ENCODE measurements at regions not wholly inside any gene's neighbourhood (a gene's known extent, or its start where the extent isn't known, plus 50 kb on each side); places are given as distances from the start of the nearest gene placed in this dataset.
"Not testable (repeated sequence)": the region's sequence is repeated elsewhere in the genome, so short reads cannot be mapped to it uniquely, and the experiment has no call there.

DNA sequence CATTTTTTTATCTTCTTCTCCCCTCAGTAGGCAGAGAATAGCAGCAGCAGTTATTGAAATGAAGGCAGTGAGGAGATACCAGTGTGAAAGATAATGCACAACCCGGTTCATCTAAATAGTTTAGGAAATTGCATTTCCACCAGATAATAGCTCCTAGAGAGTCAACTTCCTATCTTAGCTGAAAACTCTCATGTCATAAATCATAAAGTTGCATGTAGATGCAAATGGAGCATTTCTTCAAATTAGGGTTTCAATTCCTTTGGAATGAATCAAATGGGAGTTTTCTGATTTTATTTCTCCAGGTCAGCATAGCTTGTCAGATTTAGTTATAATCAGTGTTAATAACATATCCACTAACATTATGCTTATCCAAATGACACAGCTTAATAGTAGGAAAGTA is 335.3 kb downstream of the CNTNAP4 start:
- no peak for DNase-seq

DNA sequence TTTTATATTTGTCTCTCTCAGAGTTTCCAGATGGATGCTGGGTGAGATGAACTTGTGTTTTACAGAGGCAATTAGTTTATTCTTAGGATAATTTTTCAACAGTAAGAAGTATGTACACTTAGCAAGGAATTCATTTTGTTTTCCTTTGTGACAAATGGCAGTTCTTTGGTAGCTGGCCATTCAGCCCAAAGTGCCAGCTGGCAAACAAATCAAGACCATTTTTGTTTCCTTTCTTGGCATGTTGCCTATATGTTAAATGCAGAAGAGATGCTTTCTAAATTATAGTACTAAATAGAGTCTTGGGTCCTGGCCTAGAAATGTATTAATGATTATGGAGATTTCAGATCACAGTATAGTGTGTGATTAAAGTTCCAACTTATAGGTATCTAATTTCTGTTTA is 337.1 kb downstream of the CNTNAP4 start:
- no peak for DNase-seq

DNA sequence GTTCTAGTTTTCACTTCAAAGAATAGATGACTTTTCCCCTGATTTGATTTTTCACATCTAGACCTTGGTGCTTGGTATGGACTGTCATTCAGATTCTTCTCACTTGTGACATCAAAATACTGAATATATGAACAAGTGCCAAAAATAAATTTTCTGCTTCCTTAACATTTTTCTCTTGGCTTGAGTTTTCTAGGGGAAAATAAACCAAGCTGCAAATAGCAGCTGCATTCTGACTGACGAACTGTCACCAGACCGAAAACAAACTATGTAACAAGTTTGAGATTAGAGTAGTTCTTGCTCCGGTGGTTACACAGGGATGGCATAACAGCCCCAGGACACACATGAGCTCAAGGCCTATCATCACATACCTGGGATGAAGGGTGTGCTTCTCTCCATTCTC is 345.7 kb downstream of the CNTNAP4 start:
- no peak for DNase-seq

DNA sequence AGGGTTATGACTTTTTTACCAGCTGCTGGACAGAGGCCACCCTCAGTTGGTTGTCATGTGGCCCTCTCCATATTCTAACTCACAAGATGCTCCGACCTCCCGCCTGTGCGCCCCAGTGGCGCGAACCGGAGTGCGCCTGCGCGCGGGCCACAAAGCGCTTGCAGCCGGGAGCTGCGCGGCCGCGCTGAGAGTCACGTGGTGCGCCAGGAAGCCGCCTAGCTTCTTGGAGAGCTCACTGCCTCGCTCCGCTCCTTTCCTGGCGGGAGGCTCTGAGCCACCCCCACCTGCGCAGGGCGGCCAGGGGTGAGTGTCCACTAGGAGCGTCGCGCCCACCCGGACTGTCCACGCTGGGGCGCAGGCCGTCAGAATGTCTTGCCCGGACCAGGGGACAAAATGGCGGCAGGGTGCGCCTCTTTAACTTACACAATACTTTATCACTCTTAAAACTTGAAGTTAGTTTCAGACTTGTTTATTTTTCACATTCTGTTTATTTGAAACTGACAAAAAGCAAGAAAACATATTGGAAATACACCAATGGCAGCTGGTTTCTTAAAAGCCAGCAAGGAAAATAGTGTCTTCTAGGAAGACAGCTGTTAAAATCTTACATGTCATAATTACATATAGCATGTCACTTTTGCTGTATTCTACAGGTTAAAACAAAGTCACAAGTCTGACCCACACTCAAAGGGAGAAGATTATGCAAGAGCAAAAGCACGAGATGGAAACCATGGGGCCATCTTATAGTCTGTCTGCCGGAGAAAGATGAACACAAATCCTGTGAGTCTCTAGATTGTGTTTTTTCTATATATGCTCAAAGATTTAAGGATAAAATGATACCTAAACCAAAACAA is 357.9 kb downstream of the CNTNAP4 start:
- peak; percentile 8 for DNase-seq

DNA sequence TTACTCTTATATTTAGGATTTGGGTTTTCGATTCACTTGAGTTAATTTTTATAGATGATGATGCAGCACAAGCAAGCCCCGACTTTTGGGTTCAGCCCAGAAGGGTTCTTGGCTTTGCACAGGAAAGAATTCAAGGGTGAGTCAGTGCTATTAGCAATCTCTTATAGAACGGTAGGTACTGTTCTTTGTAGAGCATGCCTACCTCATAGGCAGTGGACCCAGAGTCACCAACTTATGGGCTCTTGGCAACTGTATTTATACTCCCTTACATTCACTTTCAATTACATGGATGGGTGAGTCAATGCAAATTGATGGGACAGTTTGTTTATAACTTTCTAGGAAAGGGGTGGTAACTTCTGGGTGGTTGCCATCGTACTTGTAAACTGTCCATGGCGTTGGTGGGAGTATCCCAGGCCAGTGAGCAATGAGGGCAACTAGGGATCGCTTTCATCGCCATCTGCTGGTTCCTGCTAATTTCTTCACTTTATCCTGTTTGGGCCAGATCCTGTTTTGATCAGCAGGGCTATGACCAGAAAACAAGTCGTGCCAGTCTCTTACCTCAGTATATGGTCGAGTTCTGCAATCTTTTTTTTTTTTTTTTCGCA is 362.6 kb downstream of the CNTNAP4 start:
- no peak for DNase-seq

DNA sequence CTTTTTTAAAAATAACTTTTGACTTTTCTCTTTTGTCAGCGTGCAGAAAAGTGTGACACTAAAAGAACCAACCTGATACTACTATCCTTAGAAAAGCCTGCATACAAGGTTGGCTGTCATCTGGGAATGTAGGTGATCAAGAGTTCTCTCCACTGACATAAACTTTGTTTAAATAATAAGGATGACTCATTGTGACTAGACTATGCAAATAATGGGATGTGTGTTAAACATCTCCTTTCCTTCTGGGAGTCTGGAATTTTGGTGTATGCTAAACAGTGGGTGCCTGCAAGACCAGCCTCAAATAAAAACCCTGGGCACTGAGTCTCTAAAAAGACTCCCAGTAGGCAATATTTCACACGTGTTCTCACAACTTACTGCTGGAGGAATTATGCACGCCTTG is 373.4 kb downstream of the CNTNAP4 start:
- DNase-seq, result no peak

DNA sequence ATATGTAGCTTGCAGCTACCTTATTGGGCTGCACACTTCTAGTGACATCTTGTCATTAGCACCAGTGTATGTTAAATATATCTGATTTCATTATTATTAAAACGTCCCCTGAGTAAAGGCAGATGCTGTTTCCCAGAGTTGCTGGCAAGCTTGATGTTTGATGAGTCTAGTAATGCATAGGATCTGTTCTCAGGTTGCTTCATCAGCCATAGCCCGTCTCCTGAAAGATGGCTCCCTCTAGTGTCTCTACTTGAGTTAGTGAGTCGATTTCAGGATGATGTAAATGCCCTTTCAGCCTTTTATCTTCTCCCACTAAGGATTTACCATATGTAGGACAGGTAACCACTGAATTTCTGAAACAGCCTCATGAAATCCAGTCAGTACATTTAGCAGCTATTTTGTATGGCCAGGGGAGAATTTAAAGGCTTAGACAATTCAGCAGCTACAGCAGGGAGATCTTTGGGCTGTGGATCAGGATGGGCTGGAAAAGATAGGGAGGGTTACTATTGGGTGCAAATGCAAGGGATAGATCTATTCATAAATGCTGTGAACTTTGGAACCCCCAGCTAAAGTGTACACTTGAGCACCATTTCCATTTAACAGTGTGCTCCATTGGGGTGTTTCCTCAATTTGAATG is 376.3 kb downstream of the CNTNAP4 start:
- DNase-seq, result no peak

DNA sequence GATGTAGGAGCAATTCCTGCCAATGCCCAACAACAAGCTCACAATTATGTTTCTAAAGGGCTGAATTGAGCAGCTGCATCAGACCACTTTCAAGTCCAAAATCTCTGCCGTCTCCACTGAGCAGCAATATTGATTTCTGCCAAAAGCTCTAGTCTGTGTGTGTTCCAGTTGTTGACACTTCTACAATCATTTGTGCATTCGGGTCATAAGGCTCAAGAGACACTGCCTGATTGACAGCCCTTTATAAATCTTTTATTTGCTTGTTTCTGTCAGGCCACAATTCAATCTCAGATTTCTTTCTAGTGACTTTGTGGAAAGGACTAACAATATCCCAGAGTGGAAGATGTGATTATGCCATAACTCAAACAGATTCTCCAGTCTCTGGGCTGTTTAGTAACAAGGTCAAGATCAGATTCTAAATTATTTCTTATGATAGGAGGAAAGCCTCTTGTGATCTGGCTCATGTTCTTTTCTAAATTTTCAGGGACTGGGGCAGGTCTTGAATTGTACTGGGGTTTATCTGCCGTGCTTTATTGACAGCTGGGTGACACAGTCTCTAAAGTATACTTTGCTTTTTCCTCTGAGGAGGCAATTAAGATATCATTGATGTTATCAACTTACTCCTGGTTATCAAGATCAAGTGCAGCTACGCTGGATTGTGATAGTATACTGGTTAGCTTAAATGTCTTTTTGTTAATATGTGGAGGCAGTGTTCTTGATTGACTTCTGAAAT is 377.1 kb downstream of the CNTNAP4 start:
- DNase-seq, result no peak

DNA sequence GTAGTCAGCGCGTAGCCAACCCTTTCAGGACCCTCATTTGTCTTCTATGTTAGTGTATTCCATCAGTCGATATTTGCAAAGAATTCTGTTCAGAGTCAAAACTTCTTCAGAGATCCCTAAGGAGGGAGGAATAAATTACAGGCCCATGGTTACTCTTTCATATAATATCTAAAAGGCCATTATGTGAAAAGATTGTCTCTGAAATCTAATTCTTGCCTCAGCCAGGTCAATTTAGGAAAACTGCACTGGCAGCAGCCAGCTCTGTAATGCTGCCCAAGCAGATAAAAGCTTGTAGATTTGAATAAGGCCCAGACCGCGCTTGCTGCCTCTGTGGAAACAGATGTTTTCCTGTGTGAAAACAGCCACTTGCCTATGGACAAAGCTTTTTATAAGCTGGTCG is 379.8 kb downstream of the CNTNAP4 start:
- no peak for DNase-seq

DNA sequence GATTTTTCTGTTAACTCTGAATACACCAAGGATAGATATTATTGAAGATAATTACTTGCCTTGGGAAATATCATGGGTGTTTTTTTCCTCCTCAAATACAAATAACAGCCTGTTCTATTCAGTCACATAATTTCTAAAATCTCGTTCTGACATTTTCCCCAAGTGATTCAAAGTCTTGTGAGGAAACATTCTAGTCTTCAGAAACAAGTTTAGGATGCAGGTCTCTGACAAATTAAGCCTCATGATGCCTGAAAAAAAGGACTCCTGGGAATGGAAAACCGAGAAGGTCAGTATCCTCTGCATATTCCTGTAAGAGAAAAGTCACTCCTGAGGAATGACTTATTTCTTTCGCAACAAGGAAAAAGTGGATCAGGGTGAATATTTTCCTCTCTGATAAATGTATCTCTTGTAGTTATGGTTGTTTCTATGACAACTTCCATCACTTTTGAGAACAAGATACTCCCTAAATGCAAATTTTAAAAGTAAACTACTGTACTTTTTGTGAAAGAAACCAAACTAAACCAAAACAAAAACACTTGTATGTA is 384.6 kb downstream of the CNTNAP4 start:
- no peak for DNase-seq

DNA sequence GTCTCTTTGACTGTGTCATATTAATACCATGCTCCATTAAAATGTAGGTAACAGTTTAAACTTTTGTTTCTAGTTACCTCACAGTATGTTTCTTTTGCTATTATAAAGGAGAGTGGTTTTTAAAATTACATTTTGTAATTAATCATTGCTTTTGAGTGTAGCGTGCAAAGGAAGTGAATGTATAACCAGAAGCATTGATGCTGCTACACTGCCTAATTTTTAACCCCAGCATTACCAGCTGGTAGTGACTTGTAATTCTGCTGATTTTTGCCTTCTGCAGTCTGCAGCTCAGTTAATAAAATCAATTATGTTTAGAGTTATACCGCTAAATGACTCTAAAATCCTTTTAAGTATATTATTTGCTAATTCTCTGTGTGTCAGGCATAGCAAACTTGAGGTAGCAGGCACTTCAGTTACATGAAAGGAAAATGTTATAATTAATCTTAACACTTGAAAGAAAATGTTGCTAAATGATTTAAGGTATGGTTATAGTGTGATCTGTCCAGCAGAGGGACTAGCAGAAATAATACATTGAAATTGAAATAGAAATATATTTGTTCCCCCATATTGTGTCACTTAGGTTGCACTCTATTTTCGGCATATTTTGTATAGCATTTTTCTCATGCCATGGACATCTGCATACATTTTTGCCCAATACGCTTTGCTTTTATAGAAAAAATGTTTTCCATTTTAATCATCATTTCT is 388.5 kb downstream of the CNTNAP4 start:
- DNase-seq, result no peak

DNA sequence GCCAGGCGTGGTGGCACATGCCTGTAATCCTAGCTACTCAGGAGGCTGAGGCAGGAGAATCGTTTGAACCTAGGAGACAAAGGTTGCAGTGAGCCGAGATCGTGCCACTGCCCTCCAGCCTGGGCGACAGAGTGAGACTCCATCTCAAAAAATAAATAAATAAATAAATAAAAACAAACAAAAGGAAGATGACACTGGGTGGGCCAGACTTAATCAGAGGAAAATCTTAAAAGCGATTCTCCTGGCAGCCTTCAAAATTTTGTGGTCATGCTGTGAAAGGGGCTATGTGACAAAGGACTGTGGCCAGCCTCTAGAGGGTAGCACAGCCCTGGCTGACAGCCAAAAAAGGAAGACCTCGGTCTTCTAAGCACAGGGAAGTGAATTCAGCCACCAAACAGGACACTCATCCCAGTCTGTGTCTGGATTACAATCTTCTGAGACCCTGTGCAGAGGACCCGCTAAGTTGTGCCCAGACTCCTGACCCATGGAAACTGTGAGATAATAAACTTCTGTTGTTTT is 391.1 kb downstream of the CNTNAP4 start:
- DNase-seq, result no peak

DNA sequence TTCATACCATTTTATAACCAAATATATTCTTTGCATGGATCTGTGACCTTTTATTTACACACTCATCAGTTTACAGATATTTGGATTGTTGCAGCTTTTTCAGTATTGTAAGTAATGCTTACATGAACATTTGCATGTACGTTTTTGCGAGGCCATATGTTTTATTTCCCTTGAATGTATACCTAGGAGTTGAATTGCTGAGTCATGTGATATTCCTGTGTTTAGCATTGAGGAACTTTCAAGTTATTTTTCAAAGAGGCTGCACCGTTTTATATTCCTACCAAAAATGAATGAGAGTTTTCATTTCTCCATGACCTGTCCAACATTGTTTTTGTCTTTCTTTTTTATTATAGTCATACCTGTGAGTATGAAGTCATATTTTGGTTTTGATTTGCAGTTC is 392.1 kb downstream of the CNTNAP4 start:
- no peak for DNase-seq

DNA sequence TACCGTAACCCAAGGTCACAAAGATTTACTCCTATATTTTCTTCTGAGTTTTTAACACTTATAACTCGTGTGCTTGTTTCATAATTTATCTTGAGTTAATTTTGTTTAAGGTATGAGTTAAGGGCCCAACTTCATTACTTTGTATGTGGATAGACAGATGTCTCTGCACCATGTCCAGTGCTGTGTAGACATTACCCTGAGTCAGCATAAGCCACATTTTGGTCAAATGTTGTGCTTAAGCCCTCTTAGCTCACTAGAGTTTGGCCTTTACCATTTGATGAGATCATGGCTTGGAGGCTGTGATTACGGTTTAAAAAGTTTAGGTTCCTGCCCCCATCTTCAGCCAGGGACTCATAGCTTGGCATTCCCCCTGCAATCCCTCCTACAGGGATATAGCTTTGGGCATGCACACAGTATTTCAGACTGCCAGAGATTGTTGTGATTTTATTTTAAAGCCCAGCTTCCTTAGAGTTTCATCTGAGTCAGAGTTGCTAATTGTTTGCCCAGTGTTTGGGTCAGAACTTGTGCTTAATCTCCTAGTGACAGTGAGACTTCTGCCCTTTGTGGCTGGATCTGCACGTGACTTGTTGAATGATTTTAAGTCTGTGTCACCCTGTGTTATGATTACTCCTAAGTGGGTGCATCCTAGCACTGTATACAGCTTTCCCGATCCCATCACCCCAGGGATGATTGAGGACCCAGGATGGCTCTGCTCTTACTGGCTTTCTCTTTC is 393.1 kb downstream of the CNTNAP4 start:
- DNase-seq, result no peak

DNA sequence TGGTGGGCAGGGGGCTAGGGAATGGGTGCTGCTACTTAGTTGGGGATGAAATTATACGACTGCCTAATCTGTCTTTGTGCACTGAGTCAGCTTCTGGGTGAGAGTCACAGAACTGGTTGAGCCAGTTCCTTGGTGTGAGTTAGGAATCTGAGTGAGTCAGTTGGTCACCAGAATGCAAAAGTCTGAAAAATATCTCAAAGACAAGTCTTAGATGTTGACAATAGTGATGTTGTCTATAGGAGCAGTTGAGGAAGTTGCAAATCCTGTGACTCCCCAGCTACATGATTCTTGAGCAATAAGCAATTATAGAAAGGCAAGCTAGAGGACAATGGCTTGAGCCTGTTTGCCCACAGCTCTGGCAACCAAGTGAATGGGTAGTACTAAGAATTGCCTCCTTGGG is 399.2 kb downstream of the CNTNAP4 start:
- DNase-seq, result no peak

DNA sequence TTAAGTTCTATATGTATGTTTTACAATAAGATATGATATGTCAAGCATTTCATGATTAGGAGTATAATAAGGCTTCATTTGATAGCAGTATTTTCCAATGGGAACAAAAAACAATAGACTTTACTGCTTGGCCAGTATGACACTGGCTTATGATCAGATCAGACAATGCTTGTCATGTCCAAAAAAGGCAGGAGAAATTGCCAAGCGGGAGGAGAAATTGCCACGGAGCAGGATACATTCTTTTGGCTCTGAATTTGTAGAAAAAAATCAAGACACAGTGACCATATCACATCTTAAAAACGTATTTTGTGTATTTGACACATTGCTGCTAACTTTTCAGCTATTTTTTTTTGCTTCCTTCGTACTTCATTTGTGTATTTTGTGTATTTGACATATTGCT is 404.1 kb downstream of the CNTNAP4 start:
- DNase-seq, result no peak

DNA sequence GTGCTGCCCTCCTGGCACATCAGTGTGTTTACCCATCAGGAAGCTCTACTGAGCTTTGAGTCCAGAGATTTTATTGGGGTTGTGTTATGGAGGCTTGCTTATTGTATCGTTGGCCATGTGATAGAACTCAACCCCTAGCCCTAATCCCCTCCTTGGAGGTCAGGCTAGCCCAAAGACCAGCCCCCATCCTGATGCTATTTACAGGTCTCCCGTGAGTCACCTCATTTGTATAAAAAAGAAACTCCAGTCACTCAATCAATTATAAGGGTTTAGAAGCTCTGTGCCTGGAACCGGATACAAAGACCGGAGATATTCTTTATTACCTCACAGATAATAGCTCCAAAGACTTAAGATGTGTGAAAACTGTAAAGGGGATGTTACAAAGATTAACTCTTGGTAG is 405.9 kb downstream of the CNTNAP4 start:
- no peak for DNase-seq

DNA sequence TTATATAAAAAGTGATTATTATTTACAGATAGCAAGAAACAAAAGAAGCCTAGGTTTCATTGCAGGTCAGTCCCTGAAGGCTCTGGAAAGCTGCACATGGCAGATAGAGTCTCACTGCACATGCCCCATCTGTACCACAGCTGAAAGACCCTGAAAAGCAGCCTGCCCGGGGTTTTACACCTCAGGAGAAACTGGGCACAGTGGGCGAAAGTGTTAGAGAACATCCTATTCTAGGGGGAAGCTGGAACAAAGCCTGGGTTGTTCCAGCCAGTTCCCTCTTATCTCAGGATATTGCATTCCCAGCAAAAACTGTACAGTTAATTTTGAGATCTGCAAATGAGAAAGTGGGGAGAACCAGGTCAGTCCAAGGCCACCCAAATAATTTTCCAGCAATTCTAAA is 419.7 kb downstream of the CNTNAP4 start:
- no peak for DNase-seq

DNA sequence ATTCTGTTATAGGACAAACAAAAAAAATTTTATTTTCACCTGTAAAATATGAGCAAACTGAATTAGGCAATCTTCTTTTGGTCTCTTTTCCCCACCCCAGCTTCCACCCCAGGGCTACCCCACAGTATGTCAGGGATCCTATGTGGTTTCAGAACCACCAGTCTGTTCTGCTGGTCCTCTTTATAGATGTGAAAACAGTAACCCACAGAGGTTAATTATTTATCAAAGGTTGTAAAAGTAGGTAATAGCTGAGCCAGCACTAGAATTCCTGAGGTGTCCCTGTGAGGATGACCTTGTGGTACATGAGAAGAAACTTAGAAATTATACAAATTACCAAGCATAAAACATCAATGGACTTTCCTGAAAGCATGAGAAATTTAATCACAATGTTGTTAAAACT is 428.7 kb downstream of the CNTNAP4 start:
- DNase-seq, result no peak

DNA sequence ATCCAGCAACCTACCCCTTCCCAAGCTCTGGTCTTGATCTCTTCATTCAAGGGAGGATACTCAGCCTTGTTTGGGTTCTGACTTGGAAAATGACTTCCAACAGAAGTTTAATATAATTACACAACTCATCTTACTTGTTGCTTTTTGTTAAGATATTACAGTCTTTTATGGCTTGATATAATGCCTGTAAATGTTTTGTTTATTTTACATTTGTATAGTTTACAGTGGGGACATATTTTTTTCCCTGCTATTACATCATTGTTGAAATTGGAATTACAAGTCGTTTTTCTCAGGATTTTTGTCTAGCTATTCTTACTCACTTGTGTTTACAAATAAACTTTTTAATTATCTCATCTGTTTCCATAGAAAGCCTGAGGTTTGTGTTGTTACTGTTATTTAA is 436.0 kb downstream of the CNTNAP4 start:
- no peak for DNase-seq

DNA sequence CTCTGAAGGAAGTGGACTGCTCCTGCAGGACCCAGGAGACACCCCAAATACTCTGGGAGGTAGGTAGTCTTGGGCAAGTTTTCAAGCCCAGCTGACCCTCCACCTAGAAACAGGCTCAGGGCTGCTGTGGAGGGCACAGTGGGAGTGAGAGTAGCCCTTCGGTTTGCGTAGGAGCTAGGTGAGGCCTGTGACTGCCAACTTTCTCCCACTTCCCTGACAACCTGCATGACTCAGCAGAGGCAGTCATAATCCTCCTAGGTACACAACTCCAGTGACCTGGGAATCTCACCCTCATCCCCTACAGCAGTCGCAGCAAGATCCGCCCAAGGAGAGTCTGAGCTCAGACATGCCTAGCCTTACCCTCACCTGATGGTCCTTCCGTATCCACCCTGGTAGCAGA is 439.1 kb downstream of the CNTNAP4 start:
- not testable (repeated sequence) for DNase-seq

DNA sequence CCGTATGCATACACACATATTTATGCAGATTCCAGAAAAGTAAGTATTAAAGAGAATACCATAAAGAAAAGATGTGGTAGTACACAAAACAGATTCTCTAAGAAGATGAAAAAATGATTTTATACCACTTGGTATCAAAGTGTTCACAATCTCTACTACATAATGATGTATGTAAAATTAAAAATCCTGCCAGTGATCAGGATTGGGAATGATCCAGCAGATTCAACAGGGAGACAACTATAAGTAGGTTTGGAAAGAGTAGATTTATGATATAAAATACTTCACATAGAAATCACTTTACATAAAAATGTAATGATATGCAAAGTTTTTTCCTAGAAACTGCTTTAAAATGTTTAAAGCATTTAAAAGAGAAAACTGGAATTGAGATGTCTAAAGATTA is 447.0 kb downstream of the CNTNAP4 start:
- no peak for DNase-seq

Measured in CD4-positive, alpha-beta T cell treated with Interferon gamma for 1 hour (primary cell).